ENCODE measurements at regions not wholly inside any gene's neighbourhood (a gene's known extent, or its start where the extent isn't known, plus 50 kb on each side); places are given as distances from the start of the nearest gene placed in this dataset.

- no peak for TF ChIP-seq CTCF (IDR thresholded peaks at IDR 0.05)
- H3K27ac ChIP-seq: no peak overlapping the region
- DNase-seq (ENCODE audit: low spot score): no peak
- no peak overlapping the region for H3K4me3 ChIP-seq
Measured at GRCh38 chr4:123995936-123996335, 599.3 kb downstream of the SPRY1 start.

GRCh38 chr4:123996718-123997510, 600.3 kb downstream of the SPRY1 start:
- Histone ChIP-seq H3K27ac (no peak overlapping the region), H3K4me3 (no peak overlapping the region)
- TF ChIP-seq CTCF (IDR thresholded peaks at IDR 0.05): no peak
- no peak for DNase-seq (ENCODE audit: low spot score)

- no peak overlapping the region for H3K27ac ChIP-seq
- DNase-seq (ENCODE audit: low spot score): no peak
- H3K4me3 ChIP-seq: no peak overlapping the region
- no peak for TF ChIP-seq CTCF (IDR thresholded peaks at IDR 0.05)
Measured at GRCh38 chr4:123997776-123998449, 601.3 kb downstream of the SPRY1 start.

- Histone ChIP-seq H3K4me3 (no peak overlapping the region), H3K27ac (no peak overlapping the region)
- DNase-seq (ENCODE audit: low spot score): no peak
- TF ChIP-seq CTCF (IDR thresholded peaks at IDR 0.05): no peak
Measured at GRCh38 chr4:124000233-124000632, 603.6 kb downstream of the SPRY1 start.

GRCh38 chr4:124015766-124016165, 619.2 kb downstream of the SPRY1 start:
- no peak for DNase-seq (ENCODE audit: low spot score)
- no peak overlapping the region for H3K27ac ChIP-seq
- TF ChIP-seq CTCF (IDR thresholded peaks at IDR 0.05): no peak
- no peak overlapping the region for H3K4me3 ChIP-seq

- DNase-seq (ENCODE audit: low spot score): no peak
- Histone ChIP-seq H3K4me3 (no peak overlapping the region), H3K27ac (no peak overlapping the region)
- TF ChIP-seq CTCF (IDR thresholded peaks at IDR 0.05): no peak
Measured at GRCh38 chr4:124017185-124017785, 620.7 kb downstream of the SPRY1 start.

Measured in coronary artery (tissue), 2 donors.